NCI-H2081 treated with DMSO at 0.1 percent for 48 hours (cell line): ENCODE measurements at regions not wholly inside any gene's neighbourhood (a gene's known extent, or its start where the extent isn't known, plus 50 kb on each side); places are given as distances from the start of the nearest gene placed in this dataset.

Source experiments
- DNase-seq: peaks from one replicate; lab custom pipeline; 2025; lab: John Stamatoyannopoulos, UW

- DNase-seq = peak; percentile 78
These were observed 138.9 kb downstream of the PTH2R start for GRCh38 chr2:208545403-208546042.

DNA sequence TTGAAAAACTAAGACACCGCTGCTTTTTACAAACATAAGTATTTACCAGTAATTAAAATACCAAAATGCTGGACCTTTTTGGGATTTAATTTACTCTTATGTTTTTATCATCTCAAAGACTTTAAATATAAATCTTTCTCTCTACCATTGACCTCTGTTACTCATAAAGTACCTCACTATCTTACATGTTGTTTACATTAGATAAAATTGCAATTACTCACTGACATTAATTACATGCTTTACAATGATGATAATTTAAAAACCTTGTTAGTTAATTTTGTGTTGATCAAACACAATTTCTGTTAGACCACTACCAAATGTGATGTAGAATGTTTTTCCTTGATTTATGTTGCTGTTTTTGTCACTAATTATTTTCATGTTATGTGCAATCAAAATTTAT lies 139.5 kb downstream of the PTH2R start:
- no peak for DNase-seq

DNA sequence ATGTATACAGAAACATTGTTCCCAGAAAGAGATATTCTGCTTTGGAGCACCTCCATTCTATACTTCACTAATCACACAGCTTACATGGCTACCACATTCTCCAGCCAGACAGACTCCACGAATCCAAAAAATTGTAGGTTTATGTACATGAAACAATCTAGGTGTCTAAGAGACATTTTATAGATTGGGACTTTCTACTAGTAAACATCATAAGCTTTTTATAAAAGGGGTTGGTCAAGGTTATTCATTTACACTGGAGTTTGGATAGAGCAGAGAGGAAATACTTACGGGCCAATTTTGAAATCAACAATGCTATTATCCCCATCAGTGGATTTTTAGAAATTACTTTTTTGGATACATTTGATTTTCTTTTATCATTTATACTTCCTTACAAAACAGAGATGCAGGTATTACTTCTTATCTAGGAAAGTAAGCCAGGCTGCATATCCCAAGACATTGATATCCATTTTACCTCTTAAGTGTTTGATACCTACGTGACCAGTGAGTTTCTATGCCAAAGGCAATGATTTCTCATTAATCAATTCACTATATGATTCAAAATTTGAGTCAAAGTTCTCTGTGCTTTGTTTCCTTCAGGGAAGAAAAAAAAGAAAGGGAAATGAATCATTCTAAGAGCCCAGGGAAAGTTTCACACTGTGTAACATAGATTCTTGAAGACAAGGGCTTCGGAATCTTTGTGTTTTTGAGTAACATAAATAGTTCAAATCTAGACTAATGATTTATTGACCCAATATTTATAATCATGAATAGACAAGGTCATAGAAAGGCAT lies 140.5 kb downstream of the PTH2R start:
- DNase-seq = no peak

GRCh38 chr2:208548700-208549099 lies 142.1 kb downstream of the PTH2R start:
- DNase-seq = no peak

DNA sequence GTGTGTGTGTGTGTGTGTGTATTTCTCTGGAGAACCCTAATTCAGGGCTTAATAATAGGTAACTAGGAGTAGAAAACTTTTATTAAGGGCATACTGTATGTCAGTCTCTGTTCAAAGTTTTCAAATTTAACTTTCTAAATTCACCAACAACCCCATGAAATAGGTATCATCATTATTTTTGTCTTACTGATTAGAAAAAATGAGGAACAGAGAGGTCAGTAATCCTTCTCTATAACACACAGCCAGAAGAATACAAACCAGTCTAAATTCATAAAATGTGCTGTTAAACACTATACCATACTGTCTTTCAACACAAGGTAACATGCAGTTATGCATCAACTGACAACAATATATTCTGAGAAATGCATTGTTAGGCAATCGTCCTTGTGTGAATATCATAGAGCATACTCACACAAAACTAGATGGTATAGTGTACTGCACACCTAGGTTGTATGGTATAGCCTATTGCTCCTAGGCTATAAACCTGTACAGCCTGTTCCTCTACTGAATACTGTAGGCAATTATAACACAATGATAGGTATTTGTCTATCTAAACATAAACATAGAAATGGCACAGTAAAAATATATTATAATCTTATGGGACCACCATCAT lies 143.1 kb downstream of the PTH2R start:
- no peak for DNase-seq

GRCh38 chr2:208552943-208553342 lies 146.4 kb downstream of the PTH2R start:
- no peak for DNase-seq

DNA sequence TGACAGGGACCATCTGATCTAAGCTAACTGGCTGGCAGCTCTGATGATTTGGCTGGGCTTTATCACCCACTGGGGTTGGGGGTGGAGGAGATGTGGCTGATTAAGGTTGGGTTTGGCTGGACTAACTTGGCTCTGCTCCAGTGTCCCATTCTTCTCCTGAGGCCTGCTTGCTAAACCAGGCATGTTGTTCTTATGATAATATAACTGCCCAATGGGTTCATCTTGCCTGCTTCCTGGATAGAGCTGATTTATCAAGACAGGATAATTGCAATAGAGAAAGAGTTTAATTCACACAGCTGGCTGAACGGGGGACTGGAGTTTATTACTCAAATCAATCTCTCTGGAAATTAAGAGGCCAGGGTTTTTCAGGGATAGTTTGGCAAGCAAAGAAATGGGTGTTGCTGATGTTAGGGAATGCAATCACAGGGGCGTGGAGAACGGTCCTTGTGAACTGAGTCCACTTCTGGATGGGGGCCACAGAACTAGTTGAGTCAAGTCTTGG lies 150.4 kb downstream of the PTH2R start:
- peak; percentile 62 for DNase-seq

DNA sequence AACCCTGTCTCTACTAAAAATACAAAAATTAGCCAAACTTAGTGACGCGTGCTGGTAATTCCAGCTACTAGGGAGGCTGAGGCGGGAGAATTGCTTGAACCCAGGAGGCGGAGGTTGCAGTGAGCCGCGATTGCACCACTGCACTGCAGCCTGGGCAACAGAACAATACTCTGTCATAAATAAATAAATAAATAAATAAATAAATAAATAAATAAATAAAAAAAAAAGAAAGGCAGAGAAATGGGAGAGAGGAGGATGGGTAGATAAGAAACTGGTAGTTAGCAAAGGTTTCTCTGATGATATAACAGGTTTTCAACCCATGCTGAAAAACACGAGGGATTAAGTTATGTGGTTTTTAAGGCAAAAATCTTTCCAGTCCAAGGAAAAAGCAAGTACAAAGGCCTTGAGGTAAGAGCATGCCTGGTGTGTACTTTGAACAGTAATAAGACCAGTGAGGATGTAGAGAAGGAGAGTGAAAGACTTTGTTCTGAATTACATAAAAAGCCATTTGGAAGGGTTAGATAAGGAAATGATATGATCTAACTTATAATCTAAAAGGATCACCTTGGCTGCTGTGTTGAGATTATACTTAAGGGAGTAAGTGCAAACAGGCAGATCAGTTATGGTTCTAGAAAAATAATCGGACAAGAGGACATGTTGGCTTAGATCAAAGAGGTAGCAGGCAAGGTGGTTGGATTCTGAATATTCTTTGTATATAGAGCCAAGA lies 159.3 kb downstream of the PTH2R start:
- no peak for DNase-seq

- DNase-seq = no peak
These were observed 161.6 kb downstream of the PTH2R start for GRCh38 chr2:208568203-208568602.

DNA sequence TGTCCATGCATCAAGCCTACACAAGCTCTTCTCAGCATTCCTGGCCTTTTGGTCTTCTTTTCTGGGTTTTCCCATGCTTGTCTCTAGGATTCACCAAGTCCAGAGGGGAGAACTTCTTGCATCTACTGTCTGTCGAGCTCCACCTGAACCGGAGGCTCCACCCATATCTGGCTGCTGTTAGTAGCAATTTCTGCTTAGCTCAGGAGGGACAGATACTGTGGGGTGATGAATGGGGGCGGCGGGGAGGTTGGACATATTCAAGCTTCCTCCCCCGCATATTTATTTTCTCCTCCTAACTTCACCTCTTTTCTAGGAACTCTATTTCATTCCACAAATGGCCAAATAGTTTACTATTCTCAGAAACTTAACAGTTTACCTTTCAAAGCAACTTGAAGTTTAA lies 163.5 kb downstream of the PTH2R start:
- DNase-seq = no peak

GRCh38 chr2:208570851-208571763 lies 164.5 kb downstream of the PTH2R start:
- DNase-seq = no peak

GRCh38 chr2:208571764-208572131 lies 165.2 kb downstream of the PTH2R start:
- no peak for DNase-seq

DNA sequence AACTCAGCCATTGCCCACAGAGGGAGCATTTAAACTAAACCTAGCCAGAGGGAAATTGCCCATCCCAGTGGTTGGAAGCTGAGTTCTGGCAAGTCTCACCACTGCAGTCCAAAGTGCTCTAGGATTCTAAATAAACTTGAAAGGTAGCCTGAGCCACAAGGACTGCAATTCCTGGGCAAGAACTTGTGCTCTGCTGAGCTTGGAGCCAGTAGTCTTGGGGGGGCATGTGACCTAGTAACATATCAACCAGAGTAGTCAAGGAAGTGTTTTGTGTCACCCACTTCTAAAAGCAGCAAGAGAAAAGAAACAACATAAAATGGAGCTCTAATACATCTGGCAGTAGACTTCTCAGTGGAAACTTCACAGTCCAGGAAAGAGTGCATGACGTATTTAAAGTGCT lies 167.0 kb downstream of the PTH2R start:
- no peak for DNase-seq

DNA sequence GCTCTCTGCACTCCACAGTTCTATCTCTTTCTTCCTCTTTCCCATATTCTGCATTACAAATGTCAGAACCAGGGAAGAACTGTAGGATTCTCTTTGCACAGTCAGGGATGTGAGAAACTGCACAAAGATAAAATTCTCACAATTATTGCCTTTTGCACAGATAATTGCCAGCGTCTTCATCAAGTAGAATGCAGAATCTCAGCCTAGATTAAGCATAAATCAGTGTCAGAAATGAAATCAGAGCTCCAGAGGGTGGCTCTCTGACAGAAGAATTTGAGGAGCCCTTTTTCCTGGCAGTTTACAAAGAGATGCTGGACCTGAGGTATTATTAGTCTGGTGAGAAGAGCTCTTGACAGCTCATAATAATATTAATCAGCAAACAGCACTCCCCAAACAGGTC lies 173.1 kb downstream of the PTH2R start:
- DNase-seq = no peak

DNA sequence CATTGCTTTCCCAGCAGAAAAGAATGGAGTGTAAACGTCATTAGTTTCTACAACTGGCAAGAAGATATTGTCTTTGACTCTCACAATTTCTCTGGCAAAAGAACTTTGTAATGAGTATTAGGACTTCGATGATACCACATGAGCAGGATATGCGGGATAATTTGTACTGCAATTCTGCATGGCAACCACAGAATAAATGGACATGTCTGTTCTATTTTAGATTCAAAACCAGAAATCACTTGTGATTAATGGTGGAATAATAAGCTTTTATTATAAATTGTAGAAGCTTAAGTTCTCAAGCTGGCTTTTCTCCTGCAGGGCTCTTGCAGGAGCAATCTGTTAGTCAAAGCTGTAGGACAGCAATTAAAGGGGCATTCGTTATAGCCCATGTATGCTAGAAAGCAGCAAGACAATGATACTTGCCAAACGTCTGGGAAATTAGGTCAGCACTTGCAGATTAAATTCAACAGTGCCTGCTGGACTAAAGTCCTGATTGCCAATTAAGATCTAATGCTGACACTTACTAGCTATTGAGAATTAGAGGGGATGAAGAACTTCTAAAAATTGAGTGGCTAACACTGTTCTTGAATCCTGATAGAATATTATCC lies 177.9 kb downstream of the PTH2R start:
- DNase-seq = no peak

GRCh38 chr2:208586516-208586915 lies 179.9 kb downstream of the PTH2R start:
- DNase-seq = no peak

- no peak for DNase-seq
These were observed 188.2 kb downstream of the PTH2R start for GRCh38 chr2:208594642-208595385.

DNA sequence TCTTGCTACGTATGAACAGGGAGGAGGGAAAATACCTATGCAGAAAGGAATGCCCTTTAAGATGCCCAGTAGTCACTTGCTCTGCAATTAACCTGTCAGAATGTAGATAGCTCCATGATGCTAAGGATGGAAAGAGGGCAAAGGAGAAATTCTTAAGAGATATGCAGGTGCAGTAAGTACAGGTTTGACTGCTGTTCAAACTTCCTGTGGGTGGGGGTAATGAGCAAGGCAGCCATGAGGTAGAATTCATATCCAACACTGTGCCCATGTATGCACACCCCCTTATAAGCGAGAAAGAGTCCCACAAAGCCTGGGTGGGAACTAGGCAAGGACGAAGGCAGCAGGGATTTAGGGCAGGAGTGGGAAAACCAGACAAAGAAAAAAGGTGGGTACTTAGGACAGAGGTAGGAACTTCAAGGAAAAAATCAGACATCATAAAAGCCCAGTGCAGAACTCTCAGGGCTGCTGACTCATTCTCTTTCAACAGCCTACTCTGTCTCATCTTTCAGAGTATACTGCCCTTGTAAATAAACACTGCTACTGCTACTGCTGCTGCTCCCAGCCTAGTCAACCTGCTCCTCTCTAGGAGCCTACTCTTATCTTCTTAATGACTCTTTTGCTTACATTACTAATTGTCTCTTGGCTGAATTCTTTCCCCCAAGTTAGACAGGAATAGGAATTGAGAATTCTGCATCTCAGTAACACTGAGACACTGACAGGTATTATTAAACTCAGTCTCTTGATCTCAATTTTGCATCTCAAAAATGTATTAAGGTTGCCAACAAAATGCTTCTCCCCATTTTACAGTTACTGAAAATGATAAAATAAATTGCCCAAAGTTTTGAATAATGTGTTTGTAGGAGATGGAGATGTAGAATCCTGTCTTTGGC lies 189.0 kb downstream of the PTH2R start:
- DNase-seq = no peak

DNA sequence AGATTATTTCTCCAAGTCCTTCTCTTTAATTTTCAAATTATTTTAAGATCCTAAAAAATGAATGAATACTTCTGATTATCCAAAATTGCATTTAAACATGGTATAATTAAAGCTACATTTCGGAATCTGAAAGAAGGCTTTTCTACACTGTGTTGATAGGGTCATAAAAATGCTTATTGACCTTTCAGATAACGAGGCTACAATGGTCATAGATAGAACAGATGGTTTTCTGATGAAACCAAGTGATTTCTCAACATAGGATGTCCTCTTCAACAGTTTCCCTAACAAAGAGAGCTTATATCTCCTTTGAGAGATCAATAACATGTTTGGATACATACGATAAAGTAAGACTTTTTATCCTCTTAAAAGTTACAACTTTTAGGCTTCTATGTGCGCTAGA lies 201.1 kb downstream of the PTH2R start:
- no peak for DNase-seq
